ENCODE measurements at regions not wholly inside any gene's neighbourhood (a gene's known extent, or its start where the extent isn't known, plus 50 kb on each side); places are given as distances from the start of the nearest gene placed in this dataset.

DNA sequence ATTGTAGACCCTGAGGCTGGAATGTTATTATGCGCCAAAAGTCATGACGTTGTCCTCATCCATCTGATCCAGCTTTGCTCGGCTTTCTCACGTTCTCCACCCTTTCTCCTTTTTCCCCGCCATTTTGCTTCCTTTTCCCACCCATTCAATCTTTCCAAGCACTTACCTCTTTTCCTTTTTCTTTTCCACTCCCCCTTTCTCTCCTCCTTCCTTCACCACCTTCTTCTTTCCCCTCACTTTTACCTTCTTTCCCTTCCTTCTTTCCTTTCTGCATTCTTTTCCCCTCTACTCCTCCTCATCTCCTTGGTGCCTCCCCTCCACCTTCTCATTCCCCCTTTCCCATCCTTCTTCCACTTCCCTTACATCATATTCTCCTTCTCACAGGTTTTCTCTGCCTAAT, 304.8 kb upstream of the TSHZ2 start:
- TF ChIP-seq, protein P1, sequence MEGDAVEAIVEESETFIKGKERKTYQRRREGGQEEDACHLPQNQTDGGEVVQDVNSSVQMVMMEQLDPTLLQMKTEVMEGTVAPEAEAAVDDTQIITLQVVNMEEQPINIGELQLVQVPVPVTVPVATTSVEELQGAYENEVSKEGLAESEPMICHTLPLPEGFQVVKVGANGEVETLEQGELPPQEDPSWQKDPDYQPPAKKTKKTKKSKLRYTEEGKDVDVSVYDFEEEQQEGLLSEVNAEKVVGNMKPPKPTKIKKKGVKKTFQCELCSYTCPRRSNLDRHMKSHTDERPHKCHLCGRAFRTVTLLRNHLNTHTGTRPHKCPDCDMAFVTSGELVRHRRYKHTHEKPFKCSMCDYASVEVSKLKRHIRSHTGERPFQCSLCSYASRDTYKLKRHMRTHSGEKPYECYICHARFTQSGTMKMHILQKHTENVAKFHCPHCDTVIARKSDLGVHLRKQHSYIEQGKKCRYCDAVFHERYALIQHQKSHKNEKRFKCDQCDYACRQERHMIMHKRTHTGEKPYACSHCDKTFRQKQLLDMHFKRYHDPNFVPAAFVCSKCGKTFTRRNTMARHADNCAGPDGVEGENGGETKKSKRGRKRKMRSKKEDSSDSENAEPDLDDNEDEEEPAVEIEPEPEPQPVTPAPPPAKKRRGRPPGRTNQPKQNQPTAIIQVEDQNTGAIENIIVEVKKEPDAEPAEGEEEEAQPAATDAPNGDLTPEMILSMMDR (IDR thresholded peaks at IDR 0.05; ENCODE audit: low read depth, low read length, missing input control): no peak
- TF ChIP-seq, protein P2, sequence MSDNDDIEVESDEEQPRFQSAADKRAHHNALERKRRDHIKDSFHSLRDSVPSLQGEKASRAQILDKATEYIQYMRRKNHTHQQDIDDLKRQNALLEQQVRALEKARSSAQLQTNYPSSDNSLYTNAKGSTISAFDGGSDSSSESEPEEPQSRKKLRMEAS (IDR thresholded peaks at IDR 0.05): no peak
- TF ChIP-seq FOXA1 (IDR thresholded peaks at IDR 0.05): no peak
- no peak for TF ChIP-seq JUND (IDR thresholded peaks at IDR 0.05)
- TF ChIP-seq ZBTB33 (IDR thresholded peaks at IDR 0.05): no peak
- TF ChIP-seq RAD21 (IDR thresholded peaks at IDR 0.05): no peak
- no peak for TF ChIP-seq TAF1 (conservative IDR thresholded peaks at IDR 0.05)
- TF ChIP-seq, protein P3, sequence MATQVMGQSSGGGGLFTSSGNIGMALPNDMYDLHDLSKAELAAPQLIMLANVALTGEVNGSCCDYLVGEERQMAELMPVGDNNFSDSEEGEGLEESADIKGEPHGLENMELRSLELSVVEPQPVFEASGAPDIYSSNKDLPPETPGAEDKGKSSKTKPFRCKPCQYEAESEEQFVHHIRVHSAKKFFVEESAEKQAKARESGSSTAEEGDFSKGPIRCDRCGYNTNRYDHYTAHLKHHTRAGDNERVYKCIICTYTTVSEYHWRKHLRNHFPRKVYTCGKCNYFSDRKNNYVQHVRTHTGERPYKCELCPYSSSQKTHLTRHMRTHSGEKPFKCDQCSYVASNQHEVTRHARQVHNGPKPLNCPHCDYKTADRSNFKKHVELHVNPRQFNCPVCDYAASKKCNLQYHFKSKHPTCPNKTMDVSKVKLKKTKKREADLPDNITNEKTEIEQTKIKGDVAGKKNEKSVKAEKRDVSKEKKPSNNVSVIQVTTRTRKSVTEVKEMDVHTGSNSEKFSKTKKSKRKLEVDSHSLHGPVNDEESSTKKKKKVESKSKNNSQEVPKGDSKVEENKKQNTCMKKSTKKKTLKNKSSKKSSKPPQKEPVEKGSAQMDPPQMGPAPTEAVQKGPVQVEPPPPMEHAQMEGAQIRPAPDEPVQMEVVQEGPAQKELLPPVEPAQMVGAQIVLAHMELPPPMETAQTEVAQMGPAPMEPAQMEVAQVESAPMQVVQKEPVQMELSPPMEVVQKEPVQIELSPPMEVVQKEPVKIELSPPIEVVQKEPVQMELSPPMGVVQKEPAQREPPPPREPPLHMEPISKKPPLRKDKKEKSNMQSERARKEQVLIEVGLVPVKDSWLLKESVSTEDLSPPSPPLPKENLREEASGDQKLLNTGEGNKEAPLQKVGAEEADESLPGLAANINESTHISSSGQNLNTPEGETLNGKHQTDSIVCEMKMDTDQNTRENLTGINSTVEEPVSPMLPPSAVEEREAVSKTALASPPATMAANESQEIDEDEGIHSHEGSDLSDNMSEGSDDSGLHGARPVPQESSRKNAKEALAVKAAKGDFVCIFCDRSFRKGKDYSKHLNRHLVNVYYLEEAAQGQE (IDR thresholded peaks at IDR 0.05): no peak
- no peak for TF ChIP-seq SP1 (IDR thresholded peaks at IDR 0.05)
- TF ChIP-seq, protein P4, sequence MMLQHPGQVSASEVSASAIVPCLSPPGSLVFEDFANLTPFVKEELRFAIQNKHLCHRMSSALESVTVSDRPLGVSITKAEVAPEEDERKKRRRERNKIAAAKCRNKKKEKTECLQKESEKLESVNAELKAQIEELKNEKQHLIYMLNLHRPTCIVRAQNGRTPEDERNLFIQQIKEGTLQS (IDR thresholded peaks at IDR 0.05): no peak
- no peak for TF ChIP-seq GABPA (IDR thresholded peaks at IDR 0.05 in 1 of 2, conservative IDR thresholded peaks at IDR 0.05 in 1 of 2)
- TF ChIP-seq YY1 (IDR thresholded peaks at IDR 0.05): no peak
- no peak for TF ChIP-seq EGR1 (IDR thresholded peaks at IDR 0.05; ENCODE audit: low read depth in 2 of 2)
